ENCODE measurements at regions not wholly inside any gene's neighbourhood (a gene's known extent, or its start where the extent isn't known, plus 50 kb on each side); places are given as distances from the start of the nearest gene placed in this dataset.

- DNase-seq = no peak
These were observed 52.8 kb upstream of the SV2C start for GRCh38 chr5:76030343-76030742.

GRCh38 chr5:76029739-76030138 is 53.4 kb upstream of the SV2C start:
- no peak for DNase-seq

- no peak for DNase-seq
These were observed 57.4 kb upstream of the SV2C start for GRCh38 chr5:76025790-76026189.

GRCh38 chr5:76025069-76025468 is 58.1 kb upstream of the SV2C start:
- DNase-seq = no peak

GRCh38 chr5:76022611-76023010 is 60.6 kb upstream of the SV2C start:
- DNase-seq = no peak

GRCh38 chr5:76021936-76022584 is 61.1 kb upstream of the SV2C start:
- no peak for DNase-seq

- no peak for DNase-seq
These were observed 66.9 kb upstream of the SV2C start for GRCh38 chr5:76016258-76016657.

- no peak for DNase-seq
These were observed 69.2 kb upstream of the SV2C start for GRCh38 chr5:76014005-76014404.

GRCh38 chr5:76007904-76008303 is 75.3 kb upstream of the SV2C start:
- DNase-seq = no peak

GRCh38 chr5:76000582-76000981 is 82.6 kb upstream of the SV2C start:
- no peak for DNase-seq

GRCh38 chr5:75993643-75994520 is 89.3 kb upstream of the SV2C start:
- no peak for DNase-seq

- DNase-seq = no peak
These were observed 90.0 kb upstream of the SV2C start for GRCh38 chr5:75993183-75993582.

- no peak for DNase-seq
These were observed 90.4 kb upstream of the SV2C start for GRCh38 chr5:75992753-75993152.

- no peak for DNase-seq
These were observed 98.1 kb upstream of the SV2C start for GRCh38 chr5:75985077-75985476.

GRCh38 chr5:75975496-75975895 is 107.7 kb upstream of the SV2C start:
- DNase-seq = no peak

GRCh38 chr5:75965292-75965691 is 117.9 kb upstream of the SV2C start:
- no peak for DNase-seq

- peak in 1 of 2 donors; percentile 1 for DNase-seq
These were observed 119.2 kb upstream of the SV2C start for GRCh38 chr5:75964008-75964407.

GRCh38 chr5:75963554-75963953 is 119.6 kb upstream of the SV2C start:
- DNase-seq = no peak

GRCh38 chr5:75961818-75962217 is 121.4 kb upstream of the SV2C start:
- no peak for DNase-seq

GRCh38 chr5:75960129-75960528 is 123.1 kb upstream of the SV2C start:
- DNase-seq = no peak

- DNase-seq = no peak
These were observed 130.2 kb upstream of the SV2C start for GRCh38 chr5:75952963-75953362.

- no peak for DNase-seq
These were observed 130.9 kb upstream of the SV2C start for GRCh38 chr5:75952291-75952690.

GRCh38 chr5:75951716-75952115 is 131.5 kb upstream of the SV2C start:
- DNase-seq = no peak

- no peak for DNase-seq
These were observed 132.0 kb upstream of the SV2C start for GRCh38 chr5:75951158-75951557.

- DNase-seq = no peak
These were observed 134.7 kb upstream of the SV2C start for GRCh38 chr5:75948438-75948837.

Measured in CD4-positive, alpha-beta T cell treated with Interferon alpha-2 for 1 hour (primary cell).